Mesothelial cell of epicardium (in vitro differentiated cells): ENCODE measurements at regions not wholly inside any gene's neighbourhood (a gene's known extent, or its start where the extent isn't known, plus 50 kb on each side); places are given as distances from the start of the nearest gene placed in this dataset.

Experiments used
- DNase-seq, 2 experiments: peaks; one replicate each; pipeline ENCODE4 v3.0.0; 2021; ENCODE audit warnings: low spot score in 2 of 2; ENCODE audit not compliant: unreplicated experiment in 2 of 2
- H3K27ac Mint-ChIP-seq: 2 replicates; pipeline ENCODE4 v1.8.0; 2021; ENCODE audit warnings: mixed read lengths
- H3K27me3 Mint-ChIP-seq: 2 replicates; pipeline ENCODE4 v1.8.0; 2021; ENCODE audit warnings: low read depth, mixed read lengths
- H3K36me3 Mint-ChIP-seq: 2 replicates; pipeline ENCODE4 v1.8.0; 2021; ENCODE audit warnings: mixed read lengths
- H3K4me1 Mint-ChIP-seq: 2 replicates; pipeline ENCODE4 v1.8.0; 2021; ENCODE audit warnings: mixed read lengths
- H3K4me3 Mint-ChIP-seq: 2 replicates; pipeline ENCODE4 v1.8.0; 2021; ENCODE audit warnings: mild to moderate bottlenecking, moderate library complexity, mixed read lengths
- H3K9me3 Mint-ChIP-seq: 2 replicates; pipeline ENCODE4 v1.8.0; 2021; ENCODE audit warnings: mixed read lengths
- TF ChIP-seq, protein P1 (sequence below): fragments of 200-600 bp; sonication (generic); IDR thresholded peaks from one replicate; pipeline ENCODE4 v1.5.0; 2021; ENCODE audit warnings: antibody characterized with exemption; ENCODE audit not compliant: unreplicated experiment

- no peak overlapping the region for H3K27ac Mint-ChIP-seq
- H3K4me3 Mint-ChIP-seq, result no peak overlapping the region
- H3K9me3 Mint-ChIP-seq, result no peaks in the 10 kb centered on the region
- H3K27me3 Mint-ChIP-seq, result peaks cover 1% of the 10 kb centered on the region
- H3K36me3 Mint-ChIP-seq, result no peaks in the 10 kb centered on the region
- TF ChIP-seq, protein P1, sequence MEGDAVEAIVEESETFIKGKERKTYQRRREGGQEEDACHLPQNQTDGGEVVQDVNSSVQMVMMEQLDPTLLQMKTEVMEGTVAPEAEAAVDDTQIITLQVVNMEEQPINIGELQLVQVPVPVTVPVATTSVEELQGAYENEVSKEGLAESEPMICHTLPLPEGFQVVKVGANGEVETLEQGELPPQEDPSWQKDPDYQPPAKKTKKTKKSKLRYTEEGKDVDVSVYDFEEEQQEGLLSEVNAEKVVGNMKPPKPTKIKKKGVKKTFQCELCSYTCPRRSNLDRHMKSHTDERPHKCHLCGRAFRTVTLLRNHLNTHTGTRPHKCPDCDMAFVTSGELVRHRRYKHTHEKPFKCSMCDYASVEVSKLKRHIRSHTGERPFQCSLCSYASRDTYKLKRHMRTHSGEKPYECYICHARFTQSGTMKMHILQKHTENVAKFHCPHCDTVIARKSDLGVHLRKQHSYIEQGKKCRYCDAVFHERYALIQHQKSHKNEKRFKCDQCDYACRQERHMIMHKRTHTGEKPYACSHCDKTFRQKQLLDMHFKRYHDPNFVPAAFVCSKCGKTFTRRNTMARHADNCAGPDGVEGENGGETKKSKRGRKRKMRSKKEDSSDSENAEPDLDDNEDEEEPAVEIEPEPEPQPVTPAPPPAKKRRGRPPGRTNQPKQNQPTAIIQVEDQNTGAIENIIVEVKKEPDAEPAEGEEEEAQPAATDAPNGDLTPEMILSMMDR, result no peak
- DNase-seq, result no peak
- no peaks in the 10 kb centered on the region for H3K4me1 Mint-ChIP-seq
These were observed 50.2 kb upstream of the CPNE4 start for GRCh38 chr3:132084982-132085381.

GRCh38 chr3:132087356-132087755 is 52.5 kb upstream of the CPNE4 start:
- no peak overlapping the region for H3K4me3 Mint-ChIP-seq
- no peak overlapping the region for H3K27ac Mint-ChIP-seq
- no peaks in the 10 kb centered on the region for H3K4me1 Mint-ChIP-seq
- TF ChIP-seq, protein P1, result no peak
- peaks cover 3% of the 10 kb centered on the region for H3K27me3 Mint-ChIP-seq
- DNase-seq, result no peak
- no peaks in the 10 kb centered on the region for H3K9me3 Mint-ChIP-seq
- no peaks in the 10 kb centered on the region for H3K36me3 Mint-ChIP-seq

DNA sequence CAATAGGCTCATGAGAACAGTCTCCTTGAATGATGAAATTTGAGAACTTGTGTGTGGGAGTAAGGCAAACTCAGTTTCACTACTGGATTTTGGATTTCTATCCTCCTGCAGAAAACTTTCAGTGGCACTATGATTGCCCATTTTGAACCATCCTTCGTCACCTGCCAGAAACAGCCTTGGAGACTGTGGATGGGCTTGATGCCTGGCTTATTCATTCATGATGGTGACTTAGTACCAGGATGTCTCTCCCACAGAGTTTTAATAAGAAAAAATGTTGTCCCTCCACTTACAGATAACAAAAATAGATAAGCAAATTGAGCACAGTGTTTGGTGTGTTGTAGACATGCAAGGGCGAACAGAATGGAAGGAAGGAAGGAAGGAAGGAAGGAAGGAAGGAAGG is 53.5 kb upstream of the CPNE4 start:
- TF ChIP-seq, protein P1, result no peak
- Mint-ChIP-seq H3K27ac (no peak overlapping the region), H3K4me3 (no peak overlapping the region), H3K9me3 (no peaks in the 10 kb centered on the region), H3K4me1 (no peaks in the 10 kb centered on the region), H3K27me3 (peaks cover 3% of the 10 kb centered on the region), H3K36me3 (no peaks in the 10 kb centered on the region)
- no peak for DNase-seq

GRCh38 chr3:132090921-132091320 is 56.1 kb upstream of the CPNE4 start:
- no peaks in the 10 kb centered on the region for H3K4me1 Mint-ChIP-seq
- no peak overlapping the region for H3K27ac Mint-ChIP-seq
- no peaks in the 10 kb centered on the region for H3K9me3 Mint-ChIP-seq
- H3K4me3 Mint-ChIP-seq, result no peak overlapping the region
- no peaks in the 10 kb centered on the region for H3K36me3 Mint-ChIP-seq
- peaks cover 2% of the 10 kb centered on the region for H3K27me3 Mint-ChIP-seq
- no peak for DNase-seq
- TF ChIP-seq, protein P1, result no peak

DNA sequence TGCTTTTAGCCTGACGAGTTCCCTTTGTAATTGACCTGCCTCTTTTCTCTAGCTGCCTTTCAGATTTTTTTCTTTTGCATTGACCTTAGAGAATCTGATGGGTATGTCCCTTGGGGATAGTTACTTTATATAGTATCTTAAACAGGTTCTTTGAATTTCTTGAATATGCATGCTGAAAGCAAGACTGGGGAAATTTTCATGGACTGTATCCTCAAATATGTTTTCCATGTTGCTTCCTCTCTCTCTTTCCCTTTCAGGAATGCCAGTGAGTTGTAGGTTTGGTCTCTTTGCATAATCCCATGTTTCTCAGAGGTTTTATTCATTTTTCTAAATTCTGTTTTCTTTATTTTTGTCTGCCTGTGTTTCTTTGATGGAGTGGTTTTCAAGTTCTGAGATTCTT is 81.8 kb upstream of the CPNE4 start:
- Mint-ChIP-seq H3K4me1 (no peaks in the 10 kb centered on the region), H3K27ac (no peak overlapping the region), H3K9me3 (peaks cover 18% of the 10 kb centered on the region), H3K27me3 (no peaks in the 10 kb centered on the region), H3K36me3 (no peaks in the 10 kb centered on the region), H3K4me3 (no peak overlapping the region)
- DNase-seq, result no peak
- TF ChIP-seq, protein P1, result no peak

DNA sequence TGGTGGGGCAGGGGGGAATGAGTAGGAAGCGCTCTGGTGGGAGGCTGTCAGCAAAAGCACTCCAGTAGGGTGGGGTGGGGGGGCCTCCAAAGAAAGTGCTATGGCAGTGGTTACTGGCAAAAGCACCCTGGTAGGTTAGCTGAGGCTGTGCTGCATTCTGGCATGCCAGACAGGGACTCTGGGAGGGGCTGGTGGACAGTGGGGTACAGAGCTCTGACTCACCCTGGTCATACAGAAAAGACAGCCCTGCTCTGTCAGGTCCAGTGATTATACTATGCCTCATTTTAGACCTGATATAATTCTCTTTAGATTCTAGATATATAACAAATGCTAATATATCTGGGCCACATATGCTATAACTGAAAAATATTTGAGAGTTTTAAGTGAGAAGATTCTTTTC is 82.8 kb upstream of the CPNE4 start:
- Mint-ChIP-seq H3K4me3 (no peak overlapping the region), H3K27me3 (no peaks in the 10 kb centered on the region), H3K9me3 (peaks cover 20% of the 10 kb centered on the region), H3K27ac (no peak overlapping the region), H3K4me1 (no peaks in the 10 kb centered on the region), H3K36me3 (no peaks in the 10 kb centered on the region)
- TF ChIP-seq, protein P1, result no peak
- DNase-seq, result no peak
